A673 (cell line): ENCODE measurements at regions not wholly inside any gene's neighbourhood (a gene's known extent, or its start where the extent isn't known, plus 50 kb on each side); places are given as distances from the start of the nearest gene placed in this dataset.
A peak's percentile ranks its signal among the peaks of the same experiment; 100 is the strongest.
"Not testable (repeated sequence)": the region's sequence is repeated elsewhere in the genome, so short reads cannot be mapped to it uniquely, and the experiment has no call there.

Experiments used
- BruUV-seq: library from RNA; stranded (reverse); fragments of 400-500 nt; replicated peaks from 2 replicates; lab custom pipeline; 2021; lab: Mats Ljungman, UMichigan
- CTCF ChIA-PET: fragments of 300-600 bp; sonication (Branson Sonifier 250); formaldehyde crosslinking; loops from one replicate; lab custom pipeline; 2022; ENCODE audit warnings: antibody characterized with exemption; lab: Charles Lee
- POLR2A ChIA-PET: fragments of 300-600 bp; sonication (Branson Sonifier 250); formaldehyde crosslinking; loops from one replicate; lab custom pipeline; 2022; ENCODE audit warnings: antibody characterized with exemption; ENCODE audit not compliant: low non-redundant PET; lab: Charles Lee
- DNase-seq: peaks from one replicate; pipeline ENCODE4 v3.0.0-alpha.2; 2015; ENCODE audit warnings: low spot score
- H3K27ac ChIP-seq: fragments of 200-600 bp; sonication (generic); 2 replicates; pipeline ENCODE4 v1.5.1; 2016; ENCODE audit warnings: mixed run types, low read depth, mild to moderate bottlenecking, mixed read lengths, antibody characterized with exemption, low read length; ENCODE audit not compliant: poor library complexity, severe bottlenecking
- H3K27me3 ChIP-seq: fragments of 200-600 bp; sonication (generic); replicated peaks from 2 replicates; pipeline ENCODE4 v1.6.1; 2017; ENCODE audit warnings: mixed run types, low read depth, mild to moderate bottlenecking, mixed read lengths, antibody characterized with exemption, low read length; ENCODE audit not compliant: insufficient read depth, poor library complexity
- H3K36me3 ChIP-seq: fragments of 200-600 bp; sonication (generic); 2 replicates; pipeline ENCODE4 v1.6.1; 2016; ENCODE audit warnings: mixed run types, mild to moderate bottlenecking, mixed read lengths, antibody characterized with exemption, low read length; ENCODE audit not compliant: insufficient read depth, poor library complexity, severe bottlenecking
- H3K4me1 ChIP-seq: fragments of 200-600 bp; sonication (generic); 2 replicates; pipeline ENCODE4 v1.6.1; 2017; ENCODE audit warnings: mixed run types, mild to moderate bottlenecking, mixed read lengths, antibody characterized with exemption, low read length; ENCODE audit not compliant: insufficient read depth, poor library complexity, severe bottlenecking
- H3K4me3 ChIP-seq: fragments of 200-600 bp; sonication (generic); 2 replicates; pipeline ENCODE4 v1.5.1; 2016; ENCODE audit warnings: low read depth, mixed run types, mild to moderate bottlenecking, mixed read lengths, low read length; ENCODE audit not compliant: poor library complexity, severe bottlenecking
- H3K9me3 ChIP-seq: fragments of 200-600 bp; sonication (generic); 2 replicates; pipeline ENCODE4 v1.6.1; 2016; ENCODE audit warnings: mixed run types, low read depth, mild to moderate bottlenecking, mixed read lengths, antibody characterized with exemption, low read length; ENCODE audit not compliant: poor library complexity, severe bottlenecking
- intact Hi-C: fragments of 100-400 bp; cut with micrococcal nuclease; formaldehyde crosslinking; loops from one replicate; pipeline ENCODE4 v1.10.0; 2022; ENCODE audit not compliant: unreplicated experiment
- TF ChIP-seq, protein P1 (sequence below): fragments of 300-800, 200-600 bp; sonication (generic); conservative IDR thresholded peaks from 2 replicates; pipeline ENCODE4 v1.5.1; 2017; ENCODE audit warnings: low read depth, mild to moderate bottlenecking, antibody characterized with exemption, low read length, moderate library complexity, mixed read lengths

DNA sequence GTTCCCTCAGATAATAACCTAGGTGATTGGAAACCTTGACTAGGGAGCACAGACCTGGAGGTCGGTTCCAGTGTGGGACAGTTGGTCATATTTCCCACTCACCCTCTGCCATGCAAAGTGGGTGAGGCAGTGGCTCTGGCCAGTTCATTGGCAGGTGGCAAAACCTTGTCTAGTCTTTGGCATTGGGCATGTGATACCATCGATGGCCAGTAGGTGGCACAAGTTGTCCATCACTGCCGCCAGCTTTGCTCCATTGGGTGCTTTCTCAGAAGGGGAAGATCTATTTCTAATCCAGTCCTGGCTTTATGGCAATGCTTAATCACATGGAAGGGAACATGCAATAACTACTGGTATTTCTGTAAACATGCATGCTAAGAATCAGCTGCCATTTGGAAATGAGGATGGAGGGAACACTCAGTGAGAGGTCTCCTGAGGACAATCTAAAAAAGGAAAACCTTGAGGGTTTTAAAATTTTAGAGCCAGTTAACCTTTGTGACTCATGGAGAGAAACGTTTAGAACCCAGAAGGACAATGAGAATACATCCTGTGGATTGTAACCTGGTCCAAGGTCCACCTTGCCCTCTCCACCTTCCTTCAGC is 207.5 kb upstream of the PLGLB1 start:
- CTCF ChIA-PET: not testable (repeated sequence)

DNA sequence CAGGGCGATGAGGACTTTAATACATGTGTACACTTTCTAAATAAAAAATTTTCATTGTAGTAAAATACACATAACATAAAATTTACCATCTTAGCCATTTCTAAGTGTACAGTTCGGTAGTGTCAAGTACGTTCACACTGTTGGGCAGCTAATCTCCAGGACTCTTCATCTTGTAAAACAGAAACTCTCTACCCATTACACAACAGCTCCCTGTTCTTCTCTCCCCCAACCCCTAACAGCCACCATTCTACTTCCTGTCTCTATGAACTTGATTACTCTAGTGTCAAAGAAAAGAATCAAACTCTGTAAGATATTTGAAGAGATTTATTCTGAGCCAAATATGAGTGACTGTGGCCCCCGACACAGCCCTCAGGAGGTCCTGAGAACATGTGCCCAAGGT is 208.3 kb upstream of the PLGLB1 start:
- CTCF ChIA-PET, POLR2A ChIA-PET, H3K4me3 ChIP-seq, intact Hi-C loops, DNase-seq, H3K36me3 ChIP-seq, H3K4me1 ChIP-seq, H3K27ac ChIP-seq, H3K27me3 ChIP-seq, BruUV-seq, H3K9me3 ChIP-seq: not testable (repeated sequence)

More for the DNA sequence above, 207.5 kb upstream of the PLGLB1 start:
- H3K36me3 ChIP-seq, H3K4me1 ChIP-seq, intact Hi-C loops, H3K27ac ChIP-seq, DNase-seq, BruUV-seq, H3K4me3 ChIP-seq, H3K27me3 ChIP-seq, POLR2A ChIA-PET, H3K9me3 ChIP-seq: not testable (repeated sequence)
- TF ChIP-seq, protein P1, sequence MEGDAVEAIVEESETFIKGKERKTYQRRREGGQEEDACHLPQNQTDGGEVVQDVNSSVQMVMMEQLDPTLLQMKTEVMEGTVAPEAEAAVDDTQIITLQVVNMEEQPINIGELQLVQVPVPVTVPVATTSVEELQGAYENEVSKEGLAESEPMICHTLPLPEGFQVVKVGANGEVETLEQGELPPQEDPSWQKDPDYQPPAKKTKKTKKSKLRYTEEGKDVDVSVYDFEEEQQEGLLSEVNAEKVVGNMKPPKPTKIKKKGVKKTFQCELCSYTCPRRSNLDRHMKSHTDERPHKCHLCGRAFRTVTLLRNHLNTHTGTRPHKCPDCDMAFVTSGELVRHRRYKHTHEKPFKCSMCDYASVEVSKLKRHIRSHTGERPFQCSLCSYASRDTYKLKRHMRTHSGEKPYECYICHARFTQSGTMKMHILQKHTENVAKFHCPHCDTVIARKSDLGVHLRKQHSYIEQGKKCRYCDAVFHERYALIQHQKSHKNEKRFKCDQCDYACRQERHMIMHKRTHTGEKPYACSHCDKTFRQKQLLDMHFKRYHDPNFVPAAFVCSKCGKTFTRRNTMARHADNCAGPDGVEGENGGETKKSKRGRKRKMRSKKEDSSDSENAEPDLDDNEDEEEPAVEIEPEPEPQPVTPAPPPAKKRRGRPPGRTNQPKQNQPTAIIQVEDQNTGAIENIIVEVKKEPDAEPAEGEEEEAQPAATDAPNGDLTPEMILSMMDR: peak; percentile 43

DNA sequence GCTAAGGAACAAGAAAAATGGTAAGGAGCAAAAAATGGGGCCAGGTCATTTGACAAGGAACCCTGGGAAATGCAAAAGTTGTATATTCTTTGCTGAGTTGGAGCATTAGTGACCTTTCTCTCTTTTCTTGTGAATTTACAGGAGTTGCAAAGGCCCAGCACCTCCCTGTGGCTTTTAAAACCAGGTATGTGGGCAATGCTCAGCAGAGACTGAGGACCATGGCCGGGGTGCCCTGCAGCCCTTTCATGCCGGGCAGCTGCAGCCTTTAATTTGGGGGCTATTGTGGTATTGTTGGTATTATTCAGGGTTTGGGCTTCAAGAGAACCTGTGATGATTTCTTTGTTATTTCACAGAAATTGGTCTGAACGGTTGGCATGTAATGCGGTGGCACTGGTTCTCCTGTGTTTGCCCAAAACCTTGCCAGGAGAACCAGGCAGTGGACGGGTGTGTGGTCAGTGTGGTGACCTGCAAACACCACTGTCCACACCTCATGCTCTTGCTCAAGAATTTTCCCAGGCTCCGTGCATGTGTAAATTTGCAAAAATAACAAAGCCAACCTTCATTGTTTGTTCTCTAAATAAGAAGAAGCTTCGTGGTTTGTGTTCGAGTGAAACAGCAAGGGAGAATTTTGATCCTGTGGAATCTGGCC is 213.8 kb upstream of the PLGLB1 start:
- H3K27ac ChIP-seq, H3K9me3 ChIP-seq, DNase-seq, H3K4me1 ChIP-seq, H3K36me3 ChIP-seq, H3K4me3 ChIP-seq, POLR2A ChIA-PET, CTCF ChIA-PET, intact Hi-C loops, BruUV-seq, H3K27me3 ChIP-seq: not testable (repeated sequence)

DNA sequence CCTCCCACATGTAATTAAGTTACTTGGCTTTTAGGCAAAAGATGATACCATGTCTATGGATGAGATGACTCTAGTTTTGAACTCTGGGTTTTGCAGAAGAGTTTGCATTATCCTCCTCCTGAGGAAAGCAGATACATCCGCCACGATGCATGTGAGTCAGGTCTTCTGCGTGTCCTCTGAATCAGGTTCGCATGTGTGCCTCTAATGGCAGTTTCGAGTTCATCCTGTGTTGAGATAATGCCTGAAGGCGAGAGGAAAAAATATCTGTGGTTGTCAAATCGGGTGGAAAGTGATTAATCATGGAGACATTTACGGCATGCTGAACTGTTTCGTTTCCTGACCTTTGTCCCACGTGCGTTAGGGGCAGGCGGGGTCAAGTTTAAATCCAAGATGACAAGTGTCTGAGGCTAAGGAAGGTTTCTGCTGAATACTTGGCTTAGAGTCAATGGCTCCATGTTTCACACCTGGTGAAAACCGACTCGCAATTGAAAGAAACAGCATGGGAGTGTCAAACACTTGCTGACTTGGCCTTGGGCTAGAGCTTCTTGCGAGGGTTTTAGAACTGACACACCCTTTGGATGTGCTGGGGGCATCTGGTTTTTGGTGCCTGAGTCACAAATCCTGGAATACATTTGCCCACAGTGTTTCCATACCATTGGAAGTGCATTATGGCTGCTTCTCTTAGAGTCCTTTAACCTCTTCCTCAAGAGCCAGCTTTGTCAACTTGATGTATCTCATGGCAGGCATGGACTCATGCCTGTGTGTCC is 216.1 kb upstream of the PLGLB1 start:
- H3K4me3 ChIP-seq, POLR2A ChIA-PET, H3K27ac ChIP-seq, CTCF ChIA-PET, BruUV-seq, H3K4me1 ChIP-seq, H3K36me3 ChIP-seq, intact Hi-C loops, H3K27me3 ChIP-seq, DNase-seq, H3K9me3 ChIP-seq: not testable (repeated sequence)

DNA sequence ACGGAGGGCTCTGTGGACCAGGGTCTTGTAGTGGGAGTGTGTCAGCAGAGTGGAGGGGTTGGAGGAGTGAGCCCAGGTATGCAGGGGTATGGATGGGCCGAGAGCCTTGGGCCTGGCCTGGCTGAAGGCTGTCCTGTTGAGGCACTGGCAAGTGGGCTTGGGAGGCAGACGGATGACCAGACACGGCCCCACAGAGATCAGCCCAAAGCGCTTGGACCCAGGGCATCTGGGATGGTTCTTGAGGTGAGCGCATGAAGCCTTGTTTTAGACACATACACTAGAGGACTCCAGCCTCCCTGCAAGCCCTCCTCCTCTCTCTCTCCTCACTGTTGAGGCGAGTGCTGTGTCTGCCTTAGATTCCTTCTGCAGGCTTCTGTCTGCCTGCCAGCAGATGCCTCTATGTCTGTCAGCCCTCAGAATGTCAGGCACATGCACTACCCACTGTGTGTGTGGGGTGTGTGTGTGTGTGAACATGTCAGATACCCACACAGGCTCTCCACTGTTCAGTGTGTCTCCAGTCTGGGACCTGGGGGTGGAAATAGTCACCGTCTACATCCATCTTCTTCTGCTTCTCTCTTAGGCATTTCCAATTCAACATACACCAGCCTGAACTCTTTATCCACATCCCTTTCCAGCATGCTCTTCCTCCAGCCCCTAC is 218.0 kb upstream of the PLGLB1 start:
- H3K4me3 ChIP-seq, BruUV-seq, intact Hi-C loops, H3K4me1 ChIP-seq, H3K9me3 ChIP-seq, H3K36me3 ChIP-seq, H3K27me3 ChIP-seq, POLR2A ChIA-PET, H3K27ac ChIP-seq, CTCF ChIA-PET, DNase-seq: not testable (repeated sequence)

DNA sequence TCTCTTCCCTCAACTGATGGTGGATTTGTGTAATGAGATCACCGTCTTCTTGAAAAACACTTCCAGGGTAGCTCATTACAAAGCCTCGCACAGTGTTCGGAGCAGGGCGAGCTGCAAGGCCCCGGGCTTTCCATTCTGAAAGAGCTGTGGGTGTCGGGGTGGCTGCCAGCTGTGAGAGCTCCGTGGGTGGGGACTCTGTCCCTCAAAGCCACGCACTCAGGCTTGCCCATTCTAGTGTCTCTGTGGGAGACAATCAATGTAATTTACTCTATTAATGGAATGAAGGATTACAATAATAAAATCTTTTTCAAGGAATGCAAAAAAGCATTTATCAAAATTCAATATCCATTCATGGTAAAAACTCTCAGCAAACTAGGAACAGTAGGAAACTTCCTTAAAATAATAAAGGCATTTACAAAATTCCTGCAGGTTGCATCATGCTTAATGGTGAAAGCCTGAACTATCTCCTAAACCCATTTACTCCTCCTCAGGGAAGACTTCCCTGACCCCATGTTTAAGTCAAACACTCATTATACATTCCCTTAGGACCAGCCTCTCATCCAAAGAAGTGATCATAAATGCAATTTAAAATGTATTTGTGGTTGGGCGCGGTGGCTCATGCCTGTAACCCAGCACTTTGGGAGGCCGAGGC is 224.5 kb upstream of the PLGLB1 start:
- H3K4me3 ChIP-seq, H3K4me1 ChIP-seq, H3K27ac ChIP-seq, CTCF ChIA-PET, H3K36me3 ChIP-seq, intact Hi-C loops, POLR2A ChIA-PET, H3K9me3 ChIP-seq, BruUV-seq, H3K27me3 ChIP-seq: not testable (repeated sequence)
- DNase-seq: peak; percentile 41
